Hypothalamus (tissue), 51 donors: ENCODE measurements at regions not wholly inside any gene's neighbourhood (a gene's known extent, or its start where the extent isn't known, plus 50 kb on each side); places are given as distances from the start of the nearest gene placed in this dataset.

Experiments used
- DNase-seq, 51 donors: peaks; one replicate each; lab custom pipeline; 2025; lab: John Stamatoyannopoulos, UW

DNA sequence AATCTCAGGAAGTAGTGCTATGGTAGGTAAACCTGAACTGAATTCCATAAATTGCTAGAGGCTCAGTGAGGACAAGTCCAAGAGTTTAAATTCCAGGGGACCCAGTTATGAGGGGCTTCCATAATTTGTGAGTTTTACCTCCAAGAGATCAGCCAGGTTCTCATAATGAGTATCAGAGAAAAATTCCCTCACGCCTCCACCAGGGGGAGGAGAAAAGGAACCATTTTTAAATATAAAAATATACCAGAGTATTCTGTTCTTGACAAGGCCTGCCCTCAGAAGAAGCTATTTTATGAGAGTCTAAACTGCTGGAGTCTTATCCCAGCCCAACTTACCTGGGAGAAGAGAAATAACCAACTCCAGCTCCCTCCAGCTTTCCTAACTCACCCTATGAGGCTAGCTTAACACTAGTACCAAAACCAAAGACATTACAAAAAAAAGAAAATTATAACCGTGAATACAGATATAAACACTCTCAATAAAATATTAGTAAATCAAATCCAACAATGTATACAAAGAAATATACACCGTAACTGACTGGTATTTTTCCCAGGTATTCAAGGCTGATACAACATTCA is 158.7 kb downstream of the TFAP2A start:
- no peak for DNase-seq

DNA sequence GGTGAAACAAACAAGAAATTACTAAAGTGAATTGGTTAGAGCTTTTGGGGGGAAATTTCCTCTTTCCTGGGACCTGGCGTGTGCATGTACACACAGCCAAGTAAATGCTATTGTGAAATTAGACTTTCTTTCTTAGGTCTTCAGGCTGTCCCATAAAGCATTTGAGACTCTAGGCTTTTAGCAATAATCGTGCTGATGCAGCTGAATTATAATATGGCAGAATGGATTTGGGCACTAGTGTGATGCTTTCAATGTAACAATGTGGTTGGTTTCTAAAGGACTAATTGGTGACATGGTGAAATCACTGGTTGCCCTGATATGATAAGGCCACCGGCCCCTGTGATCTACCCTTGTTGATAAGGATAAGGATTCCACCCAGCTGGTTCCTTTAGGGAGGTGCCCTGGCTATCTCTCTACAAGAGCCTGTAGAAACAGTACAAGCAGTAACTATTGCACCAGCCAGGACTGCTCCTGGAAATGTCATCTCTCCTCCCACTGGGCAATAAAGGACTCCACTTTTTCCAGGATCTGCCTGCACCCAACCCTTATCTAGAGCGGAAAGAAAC is 164.1 kb downstream of the TFAP2A start:
- DNase-seq = no peak

- no peak for DNase-seq
Observed at GRCh38 chr6:10248378-10248843, 166.5 kb downstream of the TFAP2A start.

GRCh38 chr6:10237298-10238038 is 177.4 kb downstream of the TFAP2A start:
- no peak for DNase-seq

GRCh38 chr6:10235344-10235743 is 179.5 kb downstream of the TFAP2A start:
- DNase-seq = no peak

DNA sequence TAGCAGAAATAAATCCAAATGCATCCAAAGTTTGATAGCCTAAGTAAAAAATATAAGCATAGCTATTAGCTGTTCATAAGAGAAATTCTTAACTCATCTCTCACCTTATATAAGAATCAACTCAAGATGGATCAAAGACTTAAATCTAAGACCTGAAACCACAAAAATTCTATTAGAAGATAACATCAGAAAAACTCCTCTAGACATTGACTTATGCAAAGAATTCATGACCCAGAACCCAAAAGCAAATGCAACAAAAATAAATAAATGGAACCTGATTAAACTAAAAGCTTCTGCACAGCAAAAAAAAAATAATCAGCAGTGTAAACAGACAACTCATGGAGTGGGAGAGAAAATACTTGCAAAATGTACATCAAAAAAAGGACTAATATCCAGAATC is 184.3 kb downstream of the TFAP2A start:
- no peak for DNase-seq

DNA sequence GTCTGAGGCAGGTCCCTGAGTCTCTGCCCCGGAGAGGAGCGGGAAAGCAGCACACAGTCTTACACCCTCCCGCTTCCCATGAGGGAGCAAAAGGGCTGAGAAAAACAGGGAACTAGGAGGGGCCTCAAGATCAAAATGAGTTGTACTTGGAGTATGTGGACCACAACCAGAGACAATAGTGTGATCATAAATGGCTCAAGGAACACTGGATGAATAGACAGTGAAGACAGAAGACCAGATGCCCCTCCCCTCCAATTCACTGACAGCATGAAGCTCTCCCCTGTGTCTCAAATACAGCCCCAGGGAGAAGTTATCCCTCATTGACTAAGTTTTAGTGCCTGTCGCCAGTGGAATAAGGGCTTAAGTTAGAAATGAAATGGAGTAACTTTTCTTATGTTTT is 191.0 kb downstream of the TFAP2A start:
- DNase-seq = no peak

- no peak for DNase-seq
Observed at GRCh38 chr6:10221178-10221577, 193.7 kb downstream of the TFAP2A start.

DNA sequence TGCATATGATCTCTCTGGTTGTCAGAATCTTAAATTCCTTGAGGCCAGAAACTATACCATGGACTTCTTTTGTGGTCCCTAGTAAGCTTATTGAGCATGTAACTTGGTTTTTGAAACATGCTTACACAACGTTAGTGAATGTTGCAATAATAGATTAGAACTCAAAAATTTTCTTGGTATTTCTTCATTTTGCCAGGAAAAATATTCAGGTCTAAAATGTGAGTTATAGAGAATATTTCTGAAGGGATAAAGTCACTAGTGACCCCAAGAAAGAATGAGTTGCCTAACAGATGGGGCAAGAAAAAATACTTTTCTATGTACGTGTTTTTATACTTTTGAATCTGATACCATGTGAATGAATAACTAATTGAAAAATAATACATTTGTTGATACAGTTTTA is 195.4 kb downstream of the TFAP2A start:
- no peak for DNase-seq

GRCh38 chr6:10217111-10217510 is 197.8 kb downstream of the TFAP2A start:
- DNase-seq = no peak

GRCh38 chr6:10215326-10216110 is 199.4 kb downstream of the TFAP2A start:
- DNase-seq = no peak

GRCh38 chr6:10210052-10210451 is 204.8 kb downstream of the TFAP2A start:
- no peak for DNase-seq

DNA sequence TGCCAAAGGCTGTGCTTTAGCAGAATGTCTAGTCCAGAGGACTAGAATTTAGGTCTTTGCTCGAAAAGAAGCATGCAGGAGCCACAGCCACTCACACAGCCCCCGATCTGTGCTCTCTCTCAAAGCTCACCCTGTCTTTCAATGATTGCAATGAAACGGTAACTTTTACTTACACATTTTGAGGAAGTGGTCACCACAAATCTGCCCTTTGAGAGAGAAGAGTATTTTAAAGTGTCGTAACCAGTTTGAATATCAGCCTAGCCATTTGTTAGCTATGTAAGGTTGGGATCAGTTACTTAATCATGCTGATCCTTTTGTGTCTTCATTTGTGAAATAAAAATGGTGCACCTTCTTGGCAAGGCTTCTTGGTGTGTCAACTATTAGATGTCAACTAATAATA is 209.0 kb downstream of the TFAP2A start:
- DNase-seq = no peak

DNA sequence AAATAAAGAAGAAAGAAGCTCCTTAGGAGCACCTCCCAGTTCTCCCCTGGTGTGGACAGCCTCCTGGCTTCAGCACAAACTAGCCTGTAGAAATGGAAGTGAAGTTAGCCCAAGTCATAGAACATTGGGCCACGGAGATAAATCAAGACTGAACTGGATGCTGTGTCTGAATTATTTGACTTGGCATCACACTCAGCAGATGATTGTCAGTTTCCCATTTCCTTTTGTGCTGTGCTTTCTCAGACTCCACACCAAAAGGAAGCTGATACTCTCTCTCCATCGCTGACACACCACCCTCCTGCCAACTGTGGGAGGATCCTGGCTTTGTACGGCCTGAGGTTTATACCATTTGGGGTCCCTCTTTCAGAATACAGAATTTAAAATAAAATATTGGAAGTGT is 209.8 kb downstream of the TFAP2A start:
- DNase-seq = no peak

DNA sequence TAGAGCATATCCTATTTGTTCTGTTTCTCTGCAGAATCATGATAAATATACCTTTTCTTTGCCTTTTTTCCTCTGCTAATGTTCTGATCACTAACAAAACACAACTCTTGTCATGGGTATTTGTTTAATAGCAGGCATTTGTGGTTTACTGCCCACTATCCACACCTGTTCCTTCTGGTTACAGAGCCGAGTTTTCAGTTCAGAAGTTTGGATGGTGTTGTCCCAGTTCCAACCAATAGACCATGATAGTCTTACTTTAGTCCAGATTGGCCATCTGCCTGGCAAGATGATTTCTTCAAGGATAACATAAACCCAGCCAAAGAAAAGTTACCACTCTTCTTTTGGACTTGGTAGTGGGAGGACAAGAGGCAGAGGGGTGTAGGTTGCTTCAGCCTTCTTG is 211.2 kb downstream of the TFAP2A start:
- DNase-seq = no peak

DNA sequence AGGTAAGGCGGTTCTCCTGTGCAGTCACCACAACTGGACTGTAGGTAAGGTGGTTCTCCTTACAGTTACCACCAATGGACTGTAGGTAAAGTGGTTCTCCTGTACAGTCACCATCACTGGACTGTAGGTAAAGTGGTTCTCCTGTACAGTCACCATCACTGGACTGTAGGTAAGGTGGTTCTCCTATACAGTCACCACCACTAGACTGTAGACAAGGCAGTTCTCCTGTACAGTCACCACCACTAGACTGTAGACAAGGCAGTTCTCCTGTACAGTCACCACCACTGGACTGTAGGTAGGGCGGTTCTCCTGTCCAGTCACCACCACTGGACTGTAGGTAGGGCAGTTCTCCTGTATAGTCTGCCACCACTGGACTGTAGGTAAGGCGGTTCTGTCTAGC is 212.3 kb downstream of the TFAP2A start:
- no peak for DNase-seq

- DNase-seq = no peak
Observed at GRCh38 chr6:10201606-10202510, 213.0 kb downstream of the TFAP2A start.

DNA sequence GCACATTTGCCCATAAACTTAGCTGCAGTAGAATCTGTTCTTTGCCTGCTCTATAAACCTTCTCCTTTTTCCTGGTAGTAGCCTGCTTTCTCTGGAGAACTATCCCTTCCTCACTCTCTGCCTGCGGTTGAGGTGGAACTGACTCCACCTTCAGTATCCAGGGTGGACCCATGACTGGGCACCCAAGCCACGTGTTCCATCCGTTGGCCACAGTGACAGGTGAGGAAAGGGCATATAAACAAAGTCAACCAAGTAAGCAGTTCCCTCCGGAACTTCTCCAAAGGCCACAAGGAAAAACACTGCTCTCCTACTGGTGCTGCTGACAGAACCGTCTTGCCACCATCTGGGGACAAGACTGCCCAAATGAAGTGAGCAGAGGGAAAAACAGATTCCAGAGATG is 218.8 kb downstream of the TFAP2A start:
- DNase-seq = no peak

- DNase-seq = no peak
Observed at GRCh38 chr6:10194816-10195672, 219.8 kb downstream of the TFAP2A start.
